H9 (cell line): ENCODE measurements at regions not wholly inside any gene's neighbourhood (a gene's known extent, or its start where the extent isn't known, plus 50 kb on each side); places are given as distances from the start of the nearest gene placed in this dataset.

Experiments
- DNase-seq: peaks from one replicate; pipeline ENCODE4 v3.0.0-alpha.2; 2017
- H2AFZ ChIP-seq: one replicate; pipeline ENCODE4 v1.6.1; 2013; ENCODE audit warnings: mild to moderate bottlenecking, low read length, control low read depth, moderate library complexity
- H2AK5ac ChIP-seq: 2 replicates; pipeline ENCODE4 v1.6.1; 2013; ENCODE audit warnings: low read length, control low read depth, mixed read lengths; ENCODE audit not compliant: insufficient read length
- H2BK120ac ChIP-seq: one replicate; pipeline ENCODE4 v1.6.1; 2013; ENCODE audit warnings: low read depth, mild to moderate bottlenecking, low read length, control low read depth, inconsistent platforms; ENCODE audit not compliant: poor library complexity, severe bottlenecking
- H2BK12ac ChIP-seq: 2 replicates; pipeline ENCODE4 v1.6.1; 2013; ENCODE audit warnings: low read length, control low read depth, mixed read lengths, low read depth; ENCODE audit not compliant: insufficient read length
- H2BK15ac ChIP-seq: 2 replicates; pipeline ENCODE4 v1.6.1; 2013; ENCODE audit warnings: low read depth, low read length, control low read depth
- H2BK20ac ChIP-seq: one replicate; pipeline ENCODE4 v1.6.1; 2013; ENCODE audit warnings: low read depth, mild to moderate bottlenecking, low read length, control low read depth, inconsistent platforms; ENCODE audit not compliant: poor library complexity, severe bottlenecking
- H2BK5ac ChIP-seq: 2 replicates; pipeline ENCODE4 v1.6.1; 2013; ENCODE audit warnings: low read length, control low read depth, mixed read lengths; ENCODE audit not compliant: insufficient read length
- H3K14ac ChIP-seq: 2 replicates; pipeline ENCODE4 v1.6.1; 2013; ENCODE audit warnings: low read length, control low read depth; ENCODE audit not compliant: insufficient read depth
- H3K18ac ChIP-seq: 2 replicates; pipeline ENCODE4 v1.6.1; 2013; ENCODE audit warnings: low read depth, mild to moderate bottlenecking, mixed read lengths, low read length, control low read depth; ENCODE audit not compliant: insufficient read length
- H3K23ac ChIP-seq: 2 replicates; pipeline ENCODE4 v1.6.1; 2013; ENCODE audit warnings: low read length, control low read depth, mixed read lengths, low read depth; ENCODE audit not compliant: insufficient read length
- H3K23me2 ChIP-seq: 2 replicates; pipeline ENCODE4 v1.6.1; 2013; ENCODE audit warnings: low read depth, mild to moderate bottlenecking, mixed read lengths, low read length, control low read depth; ENCODE audit not compliant: insufficient read length, poor library complexity, severe bottlenecking
- H3K27ac ChIP-seq: 2 replicates; pipeline ENCODE4 v1.5.1; 2013; ENCODE audit warnings: low read length, control low read depth, mixed read lengths, low read depth; ENCODE audit not compliant: insufficient read length
- H3K27me3 ChIP-seq: 2 replicates; pipeline ENCODE4 v1.6.1; 2013; ENCODE audit warnings: low read length, control low read depth, inconsistent platforms; ENCODE audit not compliant: insufficient read depth
- H3K4ac ChIP-seq: 2 replicates; pipeline ENCODE4 v1.6.1; 2013; ENCODE audit warnings: low read depth, mild to moderate bottlenecking, control low read depth, inconsistent platforms, low read length, moderate library complexity
- H3K4me1 ChIP-seq: 2 replicates; pipeline ENCODE4 v1.6.1; 2013; ENCODE audit warnings: low read length, control low read depth, inconsistent platforms; ENCODE audit not compliant: insufficient read depth
- H3K4me2 ChIP-seq: 2 replicates; pipeline ENCODE4 v1.6.1; 2013; ENCODE audit warnings: low read length, control low read depth, mixed read lengths; ENCODE audit not compliant: insufficient read length, insufficient read depth
- H3K56ac ChIP-seq: 2 replicates; pipeline ENCODE4 v1.6.1; 2013; ENCODE audit warnings: low read depth, mild to moderate bottlenecking, mixed read lengths, low read length, control low read depth; ENCODE audit not compliant: insufficient read length
- H3K79me1 ChIP-seq: 2 replicates; pipeline ENCODE4 v1.6.1; 2013; ENCODE audit warnings: low read depth, mild to moderate bottlenecking, moderate library complexity, low read length, control low read depth, inconsistent platforms; ENCODE audit not compliant: insufficient read depth, poor library complexity, severe bottlenecking
- H3K79me2 ChIP-seq: 2 replicates; pipeline ENCODE4 v1.6.1; 2013; ENCODE audit warnings: low read length, control low read depth, inconsistent platforms; ENCODE audit not compliant: insufficient read depth
- H3K9ac ChIP-seq: 2 replicates; pipeline ENCODE4 v1.6.1; 2013; ENCODE audit warnings: low read length, control low read depth, mixed read lengths; ENCODE audit not compliant: insufficient read length; ENCODE audit errors: extremely low read depth
- H3K9me3 ChIP-seq: one replicate; pipeline ENCODE4 v1.6.1; 2013; ENCODE audit warnings: low read depth, low read length, inconsistent platforms; ENCODE audit not compliant: control insufficient read depth
- H3T11ph ChIP-seq: one replicate; pipeline ENCODE4 v1.6.1; 2013; ENCODE audit warnings: mild to moderate bottlenecking, low read length, control low read depth, inconsistent platforms
- H4K20me1 ChIP-seq: one replicate; pipeline ENCODE4 v1.6.1; 2013; ENCODE audit not compliant: control insufficient read depth, insufficient read length, insufficient read depth
- H4K5ac ChIP-seq: 2 replicates; pipeline ENCODE4 v1.6.1; 2013; ENCODE audit warnings: low read depth, mild to moderate bottlenecking, mixed read lengths, low read length, control low read depth; ENCODE audit not compliant: insufficient read length
- H4K8ac ChIP-seq: replicated peaks from 2 replicates; pipeline ENCODE4 v1.6.1; 2013; ENCODE audit warnings: low read length, control low read depth, mixed read lengths, low read depth; ENCODE audit not compliant: insufficient read length
- H4K91ac ChIP-seq: 2 replicates; pipeline ENCODE4 v1.6.1; 2013; ENCODE audit warnings: low read depth, mild to moderate bottlenecking, moderate library complexity, mixed read lengths, low read length, control low read depth; ENCODE audit not compliant: insufficient read length
- H3K27ac Mint-ChIP-seq, 3 experiments: 2 replicates in 2 of 3; 3 replicates in 1 of 3; pipeline ENCODE4 v1.8.0; 2020 to 2021; ENCODE audit warnings: mixed read lengths in 3 of 3, mild to moderate bottlenecking in 1 of 3, moderate library complexity in 1 of 3
- H3K27me3 Mint-ChIP-seq: 2 replicates; pipeline ENCODE4 v1.8.0; 2021; ENCODE audit warnings: low read depth, mild to moderate bottlenecking, moderate library complexity, mixed read lengths
- H3K36me3 Mint-ChIP-seq, 3 experiments: 2 replicates in 2 of 3; 3 replicates in 1 of 3; pipeline ENCODE4 v1.8.0; 2020 to 2021; ENCODE audit warnings: low read depth in 3 of 3, mixed read lengths in 3 of 3; ENCODE audit not compliant: insufficient read depth in 1 of 3
- H3K4me1 Mint-ChIP-seq, 2 experiments: 2 replicates each; pipeline ENCODE4 v1.8.0; 2020; ENCODE audit warnings: mixed read lengths in 2 of 2
- H3K4me3 Mint-ChIP-seq, 2 experiments: 2 replicates in 1 of 2; 3 replicates in 1 of 2; pipeline ENCODE4 v1.8.0; 2020 to 2021; ENCODE audit warnings: mild to moderate bottlenecking in 2 of 2, mixed read lengths in 2 of 2, moderate library complexity in 1 of 2
- H3K9me3 Mint-ChIP-seq, 2 experiments: 2 replicates in 1 of 2; 3 replicates in 1 of 2; pipeline ENCODE4 v1.8.0; 2020; ENCODE audit warnings: mild to moderate bottlenecking in 2 of 2, mixed read lengths in 2 of 2, moderate library complexity in 1 of 2
- whole genome bisulfite sequencing: extraction: QIAGEN DNeasy Blood & Tissue Kit; methylation state at CpG from one replicate; pipeline ENCODE4 v1.1.7; 2013; ENCODE audit warnings: missing lambda C conversion rate, low lambda C conversion rate, mixed read lengths; ENCODE audit not compliant: insufficient read length; ENCODE audit errors: extremely low coverage; 5-methylcytosine and 5-hydroxymethylcytosine counted together
- TF ChIP-seq, protein P1 (sequence below): fragments of 200-600 bp; sonication (generic); conservative IDR thresholded peaks from 3 replicates; pipeline ENCODE4 v1.8.0; 2021; ENCODE audit warnings: antibody characterized with exemption, mild to moderate bottlenecking

DNA sequence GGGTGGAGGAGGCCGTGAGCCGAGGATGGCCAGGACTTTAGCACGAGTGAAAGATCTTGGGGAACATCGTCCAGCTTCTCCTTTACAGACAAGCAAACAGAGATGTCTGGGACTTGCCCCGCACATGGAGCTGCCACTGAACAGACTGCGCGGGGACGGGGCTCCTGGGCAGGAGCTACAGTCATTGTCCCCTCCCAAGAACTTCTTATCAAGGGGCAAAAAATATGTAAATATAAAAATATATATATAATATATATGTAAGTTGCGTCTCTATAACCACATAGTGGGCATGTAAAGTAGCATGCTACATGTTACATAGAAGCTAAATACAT is 245.0 kb upstream of the SALL3 start:
- no peak overlapping the region for H3T11ph ChIP-seq
- Mint-ChIP-seq H3K4me1 (no peaks in the 10 kb centered on the region), H3K9me3 (no peaks in the 10 kb centered on the region; a peak in 2 of 5 replicates), H3K27ac (no peak overlapping the region; a peak in 1 of 7 replicates), H3K4me3 (no peak overlapping the region), H3K36me3 (no peaks in the 10 kb centered on the region; a peak in 1 of 7 replicates), H3K27me3 (peaks cover 2% of the 10 kb centered on the region; the same call in 1 of the 2 replicates)
- no peaks in the 10 kb centered on the region for H3K23me2 ChIP-seq
- WGBS, result no CpG with 5 or more reads among the region's 9 CpGs
- DNase-seq, result no peak
- H4K8ac ChIP-seq, result no peak overlapping the region
- H3K4ac ChIP-seq, result no peak overlapping the region
- no peaks in the 10 kb centered on the region for H3K79me1 ChIP-seq
- no peak overlapping the region; the same call in 1 of the 2 replicates for H3K14ac ChIP-seq
- no peaks in the 10 kb centered on the region for H3K9me3 ChIP-seq
- no peaks in the 10 kb centered on the region for H3K27me3 ChIP-seq
- H2BK15ac ChIP-seq, result no peak overlapping the region
- H3K18ac ChIP-seq, result no peak overlapping the region
- H3K4me1 ChIP-seq, result no peaks in the 10 kb centered on the region
- no peak overlapping the region for H4K91ac ChIP-seq
- TF ChIP-seq, protein P1, sequence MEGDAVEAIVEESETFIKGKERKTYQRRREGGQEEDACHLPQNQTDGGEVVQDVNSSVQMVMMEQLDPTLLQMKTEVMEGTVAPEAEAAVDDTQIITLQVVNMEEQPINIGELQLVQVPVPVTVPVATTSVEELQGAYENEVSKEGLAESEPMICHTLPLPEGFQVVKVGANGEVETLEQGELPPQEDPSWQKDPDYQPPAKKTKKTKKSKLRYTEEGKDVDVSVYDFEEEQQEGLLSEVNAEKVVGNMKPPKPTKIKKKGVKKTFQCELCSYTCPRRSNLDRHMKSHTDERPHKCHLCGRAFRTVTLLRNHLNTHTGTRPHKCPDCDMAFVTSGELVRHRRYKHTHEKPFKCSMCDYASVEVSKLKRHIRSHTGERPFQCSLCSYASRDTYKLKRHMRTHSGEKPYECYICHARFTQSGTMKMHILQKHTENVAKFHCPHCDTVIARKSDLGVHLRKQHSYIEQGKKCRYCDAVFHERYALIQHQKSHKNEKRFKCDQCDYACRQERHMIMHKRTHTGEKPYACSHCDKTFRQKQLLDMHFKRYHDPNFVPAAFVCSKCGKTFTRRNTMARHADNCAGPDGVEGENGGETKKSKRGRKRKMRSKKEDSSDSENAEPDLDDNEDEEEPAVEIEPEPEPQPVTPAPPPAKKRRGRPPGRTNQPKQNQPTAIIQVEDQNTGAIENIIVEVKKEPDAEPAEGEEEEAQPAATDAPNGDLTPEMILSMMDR, result no peak
- no peak overlapping the region for H3K4me2 ChIP-seq
- H3K27ac ChIP-seq, result no peak overlapping the region
- H2BK20ac ChIP-seq, result no peak overlapping the region
- H2BK5ac ChIP-seq, result no peak overlapping the region
- H3K56ac ChIP-seq, result no peak overlapping the region
- no peak overlapping the region for H3K23ac ChIP-seq
- H3K79me2 ChIP-seq, result no peaks in the 10 kb centered on the region
- H2BK12ac ChIP-seq, result no peak overlapping the region
- no peak overlapping the region for H2AFZ ChIP-seq
- H3K9ac ChIP-seq, result no peak overlapping the region
- no peak overlapping the region for H4K5ac ChIP-seq
- no peaks in the 10 kb centered on the region for H4K20me1 ChIP-seq
- no peak overlapping the region for H2AK5ac ChIP-seq
- H2BK120ac ChIP-seq, result no peak overlapping the region
